ENCODE measurements at regions not wholly inside any gene's neighbourhood (a gene's known extent, or its start where the extent isn't known, plus 50 kb on each side); places are given as distances from the start of the nearest gene placed in this dataset.
"Not testable (repeated sequence)": the region's sequence is repeated elsewhere in the genome, so short reads cannot be mapped to it uniquely, and the experiment has no call there.

GRCh38 chr9:19920401-19920800, 131.6 kb upstream of the SLC24A2 start:
- no peak for DNase-seq
- Histone ChIP-seq H3K4me1 (ENCODE audit: insufficient read depth, low read length) (no peaks in the 10 kb centered on the region), H3K27ac (ENCODE audit: low read depth, low read length) (no peak overlapping the region), H3K27me3 (ENCODE audit: insufficient read depth, low read length, poor library complexity, severe bottlenecking) (no peaks in the 10 kb centered on the region), H3K36me3 (ENCODE audit: insufficient read depth, low read length) (no peaks in the 10 kb centered on the region), H3K9me3 (ENCODE audit: low read length) (no peaks in the 10 kb centered on the region), H3K4me3 (ENCODE audit: low read length) (no peak overlapping the region)
- no peaks in the 10 kb centered on the region for H3K4me1 Mint-ChIP-seq
- ChIA-PET POLR2A (no interaction called here), CTCF (no interaction called here)
- no peak overlapping the region for H3K27ac Mint-ChIP-seq
- peaks cover 15 to 36% of the 10 kb centered on the region in 2 donors for H3K27me3 Mint-ChIP-seq
- H3K9me3 Mint-ChIP-seq, result no peaks in the 10 kb centered on the region
- no peak overlapping the region for H3K4me3 Mint-ChIP-seq
- no peaks in the 10 kb centered on the region for H3K36me3 Mint-ChIP-seq

GRCh38 chr9:19918630-19919029, 129.8 kb upstream of the SLC24A2 start:
- H3K36me3 ChIP-seq (ENCODE audit: insufficient read depth, low read length), result no peaks in the 10 kb centered on the region
- Mint-ChIP-seq H3K4me3 (no peak overlapping the region), H3K36me3 (no peaks in the 10 kb centered on the region), H3K27me3 (peaks cover 11 to 33% of the 10 kb centered on the region in 2 donors), H3K27ac (no peak overlapping the region), H3K4me1 (no peaks in the 10 kb centered on the region), H3K9me3 (no peaks in the 10 kb centered on the region)
- no peak overlapping the region for H3K27ac ChIP-seq (ENCODE audit: low read depth, low read length)
- no peaks in the 10 kb centered on the region for H3K9me3 ChIP-seq (ENCODE audit: low read length)
- ChIA-PET POLR2A (no interaction called here), CTCF (no interaction called here)
- no peak overlapping the region for H3K4me3 ChIP-seq (ENCODE audit: low read length)
- no peak for DNase-seq
- no peaks in the 10 kb centered on the region for H3K4me1 ChIP-seq (ENCODE audit: insufficient read depth, low read length)
- no peaks in the 10 kb centered on the region for H3K27me3 ChIP-seq (ENCODE audit: insufficient read depth, low read length, poor library complexity, severe bottlenecking)

- peaks cover 4 to 11% of the 10 kb centered on the region in 2 donors for H3K27me3 Mint-ChIP-seq
- no peaks in the 10 kb centered on the region for H3K27me3 ChIP-seq (ENCODE audit: insufficient read depth, low read length, poor library complexity, severe bottlenecking)
- no peaks in the 10 kb centered on the region for H3K4me1 ChIP-seq (ENCODE audit: insufficient read depth, low read length)
- no peak for DNase-seq
- H3K4me3 Mint-ChIP-seq, result no peak overlapping the region
- H3K36me3 Mint-ChIP-seq, result no peaks in the 10 kb centered on the region
- H3K4me1 Mint-ChIP-seq, result no peaks in the 10 kb centered on the region
- ChIA-PET CTCF (no interaction called here), POLR2A (no interaction called here)
- no peaks in the 10 kb centered on the region for H3K36me3 ChIP-seq (ENCODE audit: insufficient read depth, low read length)
- H3K9me3 Mint-ChIP-seq, result no peaks in the 10 kb centered on the region
- H3K9me3 ChIP-seq (ENCODE audit: low read length), result no peaks in the 10 kb centered on the region
- H3K4me3 ChIP-seq (ENCODE audit: low read length), result no peak overlapping the region
- H3K27ac ChIP-seq (ENCODE audit: low read depth, low read length), result no peak overlapping the region
- no peak overlapping the region for H3K27ac Mint-ChIP-seq
These were observed 125.2 kb upstream of the SLC24A2 start for GRCh38 chr9:19914044-19914443.

- H3K9me3 ChIP-seq (ENCODE audit: low read length), result no peaks in the 10 kb centered on the region
- Mint-ChIP-seq H3K4me3 (no peak overlapping the region), H3K27me3 (peaks cover 2 to 4% of the 10 kb centered on the region in 2 donors), H3K27ac (no peak overlapping the region), H3K9me3 (no peaks in the 10 kb centered on the region), H3K4me1 (no peaks in the 10 kb centered on the region), H3K36me3 (no peaks in the 10 kb centered on the region)
- H3K27me3 ChIP-seq (ENCODE audit: insufficient read depth, low read length, poor library complexity, severe bottlenecking), result no peaks in the 10 kb centered on the region
- H3K4me1 ChIP-seq (ENCODE audit: insufficient read depth, low read length), result no peaks in the 10 kb centered on the region
- ChIA-PET CTCF (no interaction called here), POLR2A (no interaction called here)
- no peak overlapping the region for H3K27ac ChIP-seq (ENCODE audit: low read depth, low read length)
- no peak for DNase-seq
- H3K36me3 ChIP-seq (ENCODE audit: insufficient read depth, low read length), result no peaks in the 10 kb centered on the region
- no peak overlapping the region for H3K4me3 ChIP-seq (ENCODE audit: low read length)
These were observed 124.3 kb upstream of the SLC24A2 start for GRCh38 chr9:19913151-19913550.

GRCh38 chr9:19903076-19903475, 114.2 kb upstream of the SLC24A2 start:
- Histone ChIP-seq H3K36me3 (ENCODE audit: insufficient read depth, low read length) (no peaks in the 10 kb centered on the region), H3K9me3 (ENCODE audit: low read length) (no peaks in the 10 kb centered on the region), H3K27ac (ENCODE audit: low read depth, low read length) (no peak overlapping the region), H3K4me3 (ENCODE audit: low read length) (no peak overlapping the region), H3K27me3 (ENCODE audit: insufficient read depth, low read length, poor library complexity, severe bottlenecking) (no peaks in the 10 kb centered on the region), H3K4me1 (ENCODE audit: insufficient read depth, low read length) (no peaks in the 10 kb centered on the region)
- Mint-ChIP-seq H3K9me3 (peaks cover 0 to 2% (median 0%) of the 10 kb centered on the region in 5 donors), H3K4me1 (peaks cover 2 to 13% (median 8%) of the 10 kb centered on the region in 3 donors), H3K36me3 (peaks cover 0 to 1% (median 0%) of the 10 kb centered on the region in 3 donors), H3K27ac (no peak overlapping the region), H3K27me3 (peaks cover 0 to 2% of the 10 kb centered on the region in 2 donors), H3K4me3 (no peak overlapping the region)
- ChIA-PET POLR2A (no interaction called here), CTCF (no interaction called here)
- no peak for DNase-seq

- no peaks in the 10 kb centered on the region for H3K36me3 ChIP-seq (ENCODE audit: insufficient read depth, low read length)
- ChIA-PET CTCF (no interaction called here), POLR2A (no interaction called here)
- H3K9me3 ChIP-seq (ENCODE audit: low read length), result no peaks in the 10 kb centered on the region
- no peak overlapping the region for H3K27ac ChIP-seq (ENCODE audit: low read depth, low read length)
- H3K4me3 ChIP-seq (ENCODE audit: low read length), result no peak overlapping the region
- Mint-ChIP-seq H3K4me1 (peaks cover 2 to 13% (median 8%) of the 10 kb centered on the region in 3 donors), H3K36me3 (peaks cover 0 to 1% (median 0%) of the 10 kb centered on the region in 3 donors), H3K27ac (no peak overlapping the region), H3K4me3 (no peak overlapping the region), H3K27me3 (peaks cover 0 to 1% of the 10 kb centered on the region in 2 donors), H3K9me3 (peaks cover 0 to 2% (median 0%) of the 10 kb centered on the region in 5 donors)
- DNase-seq, result no peak
- H3K27me3 ChIP-seq (ENCODE audit: insufficient read depth, low read length, poor library complexity, severe bottlenecking), result no peaks in the 10 kb centered on the region
- H3K4me1 ChIP-seq (ENCODE audit: insufficient read depth, low read length), result no peaks in the 10 kb centered on the region
These were observed 112.7 kb upstream of the SLC24A2 start for GRCh38 chr9:19901586-19901985.

- no peaks in the 10 kb centered on the region for H3K9me3 ChIP-seq (ENCODE audit: low read length)
- no peak overlapping the region for H3K4me3 ChIP-seq (ENCODE audit: low read length)
- no peak overlapping the region for H3K27ac ChIP-seq (ENCODE audit: low read depth, low read length)
- POLR2A ChIA-PET, result no interaction called here
- no peak overlapping the region for H3K4me3 Mint-ChIP-seq
- DNase-seq, result no peak
- CTCF ChIA-PET, result no interaction called here
- H3K4me1 Mint-ChIP-seq, result no peaks in the 10 kb centered on the region
- no peaks in the 10 kb centered on the region for H3K36me3 ChIP-seq (ENCODE audit: insufficient read depth, low read length)
- H3K4me1 ChIP-seq (ENCODE audit: insufficient read depth, low read length), result no peaks in the 10 kb centered on the region
- no peaks in the 10 kb centered on the region for H3K36me3 Mint-ChIP-seq
- no peak overlapping the region for H3K27ac Mint-ChIP-seq
- no peaks in the 10 kb centered on the region for H3K27me3 ChIP-seq (ENCODE audit: insufficient read depth, low read length, poor library complexity, severe bottlenecking)
- peaks cover 0 to 2% of the 10 kb centered on the region in 2 donors for H3K27me3 Mint-ChIP-seq
- H3K9me3 Mint-ChIP-seq, result no peaks in the 10 kb centered on the region
These were observed 107.3 kb upstream of the SLC24A2 start for GRCh38 chr9:19896161-19896560.

GRCh38 chr9:19895578-19895977, 106.7 kb upstream of the SLC24A2 start:
- H3K27me3 ChIP-seq (ENCODE audit: insufficient read depth, low read length, poor library complexity, severe bottlenecking); H3K4me1 ChIP-seq (ENCODE audit: insufficient read depth, low read length); H3K4me1 Mint-ChIP-seq; H3K9me3 ChIP-seq (ENCODE audit: low read length); H3K36me3 ChIP-seq (ENCODE audit: insufficient read depth, low read length); H3K27me3 Mint-ChIP-seq; CTCF ChIA-PET; H3K4me3 Mint-ChIP-seq; H3K36me3 Mint-ChIP-seq; H3K4me3 ChIP-seq (ENCODE audit: low read length); POLR2A ChIA-PET; H3K9me3 Mint-ChIP-seq; H3K27ac ChIP-seq (ENCODE audit: low read depth, low read length); DNase-seq; H3K27ac Mint-ChIP-seq: not testable (repeated sequence)

GRCh38 chr9:19895006-19895405, 106.2 kb upstream of the SLC24A2 start:
- H3K36me3 Mint-ChIP-seq, result no peaks in the 10 kb centered on the region
- H3K27ac Mint-ChIP-seq, result no peak overlapping the region
- Histone ChIP-seq H3K9me3 (ENCODE audit: low read length) (no peaks in the 10 kb centered on the region), H3K4me3 (ENCODE audit: low read length) (no peak overlapping the region), H3K27me3 (ENCODE audit: insufficient read depth, low read length, poor library complexity, severe bottlenecking) (no peaks in the 10 kb centered on the region), H3K36me3 (ENCODE audit: insufficient read depth, low read length) (no peaks in the 10 kb centered on the region), H3K4me1 (ENCODE audit: insufficient read depth, low read length) (no peaks in the 10 kb centered on the region), H3K27ac (ENCODE audit: low read depth, low read length) (no peak overlapping the region)
- ChIA-PET CTCF (no interaction called here), POLR2A (no interaction called here)
- no peaks in the 10 kb centered on the region for H3K9me3 Mint-ChIP-seq
- H3K27me3 Mint-ChIP-seq, result peaks cover 0 to 2% of the 10 kb centered on the region in 2 donors
- no peak overlapping the region for H3K4me3 Mint-ChIP-seq
- no peak for DNase-seq
- no peaks in the 10 kb centered on the region for H3K4me1 Mint-ChIP-seq
